ENCODE measurements at regions not wholly inside any gene's neighbourhood (a gene's known extent, or its start where the extent isn't known, plus 50 kb on each side); places are given as distances from the start of the nearest gene placed in this dataset.

DNA sequence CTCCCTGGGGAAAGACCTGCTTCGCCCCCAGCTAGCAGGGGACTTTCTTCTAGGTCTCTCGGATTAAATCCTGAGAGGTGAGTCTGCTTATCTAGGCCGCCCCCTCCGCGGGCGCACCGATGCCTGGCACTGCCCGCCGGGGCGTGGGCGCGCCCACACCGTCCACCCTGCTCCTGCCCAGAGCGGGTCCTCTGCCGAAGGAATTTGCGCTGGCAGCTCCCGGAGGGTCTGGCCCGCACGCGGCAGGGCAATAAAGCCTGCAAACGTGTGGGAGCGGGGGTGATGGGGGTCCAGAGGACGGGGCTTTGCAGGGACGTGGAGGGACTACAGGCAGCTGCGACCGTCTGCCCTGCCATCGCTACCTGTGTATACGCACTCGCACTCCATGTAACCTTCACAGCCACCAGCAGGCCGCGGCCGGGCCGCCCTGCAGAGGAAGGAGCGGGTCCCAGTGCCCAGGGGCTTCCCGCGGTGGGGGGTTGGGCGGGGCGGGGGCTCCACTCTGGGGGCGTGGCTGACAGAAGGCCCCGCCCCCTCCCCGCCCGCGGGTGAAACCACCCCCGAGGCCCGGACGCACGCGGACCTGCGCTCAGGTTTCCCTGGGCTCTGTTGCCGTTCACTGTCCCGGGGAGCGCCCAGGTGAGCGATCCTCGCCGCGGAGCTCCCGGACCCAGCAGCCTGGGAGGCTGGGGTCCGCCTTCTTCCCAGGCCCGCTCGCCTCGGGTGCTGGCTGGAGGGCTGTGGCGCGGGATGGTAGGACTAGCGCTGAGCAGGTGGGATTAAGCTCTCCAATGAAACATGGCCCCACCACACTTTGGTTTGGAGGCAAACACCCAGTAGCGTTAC, 174.5 kb upstream of the HS6ST1 start:
- in situ Hi-C loops (cut with HindIII; ENCODE audit: low pct_unique_long_range_greater_than_20kb, low sequenced_read_pairs): no loop called here
- no peak for DNase-seq (ENCODE audit: low read depth)

DNA sequence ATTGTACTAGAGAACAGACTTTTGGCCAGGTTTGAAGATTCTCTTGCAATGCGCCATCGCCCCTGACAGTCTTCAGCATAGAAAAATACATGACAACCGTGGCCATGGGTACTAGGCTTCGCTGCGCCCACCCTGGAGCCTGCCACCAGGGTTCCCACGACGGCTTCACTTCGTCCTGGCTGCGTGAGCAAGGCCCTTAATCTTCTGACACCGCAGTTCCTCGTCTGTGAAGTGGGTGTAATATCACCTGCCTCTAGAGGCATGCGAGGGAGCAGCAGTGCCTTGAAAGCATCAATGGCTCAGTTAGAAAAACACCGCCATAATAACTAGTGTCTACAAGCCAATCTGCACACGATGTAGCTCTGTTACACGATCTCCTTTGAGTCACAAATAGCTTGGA, 175.2 kb upstream of the HS6ST1 start:
- in situ Hi-C loops (cut with HindIII; ENCODE audit: low pct_unique_long_range_greater_than_20kb, low sequenced_read_pairs): no loop called here
- no peak for DNase-seq (ENCODE audit: low read depth)

- in situ Hi-C loops (cut with HindIII; ENCODE audit: low pct_unique_long_range_greater_than_20kb, low sequenced_read_pairs): no loop called here
- DNase-seq (ENCODE audit: low read depth): no peak
Measured at GRCh38 chr2:128494307-128494639, 175.6 kb upstream of the HS6ST1 start.

- no peak for DNase-seq (ENCODE audit: low read depth)
- in situ Hi-C loops (cut with HindIII; ENCODE audit: low pct_unique_long_range_greater_than_20kb, low sequenced_read_pairs): no loop called here
Measured at GRCh38 chr2:128494640-128495321, 176.1 kb upstream of the HS6ST1 start.

DNA sequence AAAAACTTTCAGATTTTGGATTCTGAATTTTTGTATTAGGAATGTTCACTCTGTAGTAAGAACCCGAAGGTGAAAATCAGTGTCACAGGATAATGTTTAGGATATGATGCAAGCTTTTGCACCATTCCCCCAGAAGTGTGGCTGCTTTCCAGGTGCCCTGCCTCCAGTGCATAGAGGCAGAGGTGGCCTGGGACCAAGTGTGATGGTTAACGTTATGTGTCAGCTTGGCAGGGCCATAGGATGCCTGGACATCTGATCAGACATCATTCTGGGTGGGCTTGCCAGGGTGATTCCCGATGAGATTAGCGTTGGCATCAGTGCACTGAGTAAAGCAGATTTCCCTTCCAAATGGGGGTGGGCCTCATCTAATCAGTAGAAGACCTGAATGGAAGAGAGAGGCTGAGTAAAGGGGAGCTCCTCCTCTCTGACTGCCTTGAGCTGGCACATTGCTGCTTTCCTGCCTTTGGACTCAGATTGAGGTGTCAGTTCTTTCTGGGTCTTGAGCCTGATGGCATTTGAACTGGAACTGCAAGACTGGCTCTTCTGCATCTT, 177.4 kb upstream of the HS6ST1 start:
- in situ Hi-C loops (cut with HindIII; ENCODE audit: low pct_unique_long_range_greater_than_20kb, low sequenced_read_pairs): no loop called here

DNA sequence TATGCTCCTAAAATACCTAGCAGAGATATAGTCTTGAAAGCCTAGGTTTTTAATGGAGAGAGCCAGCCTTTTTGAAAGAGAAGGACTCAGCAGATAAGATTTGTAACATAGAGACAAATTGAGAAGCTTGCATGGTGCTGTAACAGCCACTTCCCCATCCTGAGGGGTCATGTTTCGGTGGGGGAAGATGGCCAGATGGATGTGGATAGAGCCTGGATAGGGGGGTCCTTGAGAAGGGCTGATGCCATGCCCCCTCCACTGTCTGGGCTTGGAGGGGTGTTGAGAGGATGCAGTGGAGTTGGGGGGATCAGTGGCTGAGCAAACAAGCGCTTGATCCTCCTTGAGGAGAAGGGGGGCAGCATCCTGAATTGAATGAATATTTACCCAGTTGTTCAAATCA, 178.0 kb upstream of the HS6ST1 start:
- in situ Hi-C loops (cut with HindIII; ENCODE audit: low pct_unique_long_range_greater_than_20kb, low sequenced_read_pairs): no loop called here

More for the DNA sequence above, 177.4 kb upstream of the HS6ST1 start:
- no peak for DNase-seq (ENCODE audit: low read depth)

GRCh38 chr2:128497461-128497860, 178.8 kb upstream of the HS6ST1 start:
- in situ Hi-C loops (cut with HindIII; ENCODE audit: low pct_unique_long_range_greater_than_20kb, low sequenced_read_pairs): no loop called here
- no peak for DNase-seq (ENCODE audit: low read depth)

More for the DNA sequence above, 178.0 kb upstream of the HS6ST1 start:
- no peak for DNase-seq (ENCODE audit: low read depth)

DNA sequence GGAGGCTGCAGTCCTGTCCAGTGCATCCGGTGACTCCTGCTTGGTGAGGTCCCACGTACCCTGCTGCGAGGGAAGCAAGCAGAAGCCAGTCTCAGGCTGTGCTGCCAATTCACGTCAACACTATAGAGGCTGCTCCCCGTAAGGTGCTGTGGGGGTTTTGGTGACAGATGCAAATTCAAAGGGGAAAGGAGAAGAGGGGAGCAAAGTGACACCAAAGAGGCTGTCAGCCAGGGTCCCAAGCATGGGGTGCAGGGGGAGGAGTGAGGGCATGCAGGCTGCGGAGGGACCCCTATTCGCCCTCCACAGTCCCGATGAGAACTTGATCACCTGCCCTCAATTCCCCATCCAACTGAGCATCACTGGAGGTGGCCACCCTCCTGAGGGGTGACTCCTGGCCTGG, 179.4 kb upstream of the HS6ST1 start:
- DNase-seq (ENCODE audit: low read depth): no peak
- in situ Hi-C loops (cut with HindIII; ENCODE audit: low pct_unique_long_range_greater_than_20kb, low sequenced_read_pairs): no loop called here

- in situ Hi-C loops (cut with HindIII; ENCODE audit: low pct_unique_long_range_greater_than_20kb, low sequenced_read_pairs): no loop called here
- DNase-seq (ENCODE audit: low read depth): no peak
Measured at GRCh38 chr2:128498589-128498988, 179.9 kb upstream of the HS6ST1 start.

DNA sequence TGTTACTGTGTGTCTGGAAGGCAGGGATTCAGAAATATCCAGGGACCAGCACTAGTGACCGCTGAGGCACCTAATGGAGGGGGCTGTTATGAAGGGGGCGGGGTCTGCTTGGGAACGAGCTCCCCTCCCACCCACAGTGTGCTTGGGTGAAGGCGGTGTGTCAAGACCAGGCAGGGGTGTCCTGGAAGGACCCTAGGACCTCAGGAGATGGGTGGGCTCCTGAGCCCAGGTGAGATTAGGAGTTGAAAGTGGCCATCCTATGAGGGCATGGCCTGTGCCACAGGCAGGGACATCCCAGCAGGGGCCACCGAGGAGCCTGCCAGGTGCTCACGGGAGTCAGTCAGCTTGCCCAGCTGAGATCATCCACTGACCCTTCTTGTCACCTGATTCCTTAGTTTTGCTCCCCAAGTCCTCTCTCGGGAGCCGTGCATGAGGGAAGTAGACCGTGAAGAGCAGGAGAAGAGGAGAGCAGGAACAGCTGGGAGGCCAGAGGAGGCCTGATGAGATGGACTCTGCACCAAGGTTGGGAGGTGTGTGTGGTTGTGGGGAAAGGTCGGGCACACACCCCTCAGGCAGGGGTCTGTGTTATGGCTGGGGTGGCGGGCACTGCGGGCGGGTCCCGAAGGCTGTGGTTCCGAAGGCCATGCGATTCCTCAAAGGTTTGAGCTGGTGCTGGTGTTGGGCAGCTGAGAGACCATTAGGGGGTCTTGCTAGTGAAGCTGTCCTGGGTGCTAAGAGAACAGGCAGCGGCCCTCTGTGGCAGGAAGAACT, 180.9 kb upstream of the HS6ST1 start:
- in situ Hi-C loops (cut with HindIII; ENCODE audit: low pct_unique_long_range_greater_than_20kb, low sequenced_read_pairs): no loop called here
- DNase-seq (ENCODE audit: low read depth): no peak

DNA sequence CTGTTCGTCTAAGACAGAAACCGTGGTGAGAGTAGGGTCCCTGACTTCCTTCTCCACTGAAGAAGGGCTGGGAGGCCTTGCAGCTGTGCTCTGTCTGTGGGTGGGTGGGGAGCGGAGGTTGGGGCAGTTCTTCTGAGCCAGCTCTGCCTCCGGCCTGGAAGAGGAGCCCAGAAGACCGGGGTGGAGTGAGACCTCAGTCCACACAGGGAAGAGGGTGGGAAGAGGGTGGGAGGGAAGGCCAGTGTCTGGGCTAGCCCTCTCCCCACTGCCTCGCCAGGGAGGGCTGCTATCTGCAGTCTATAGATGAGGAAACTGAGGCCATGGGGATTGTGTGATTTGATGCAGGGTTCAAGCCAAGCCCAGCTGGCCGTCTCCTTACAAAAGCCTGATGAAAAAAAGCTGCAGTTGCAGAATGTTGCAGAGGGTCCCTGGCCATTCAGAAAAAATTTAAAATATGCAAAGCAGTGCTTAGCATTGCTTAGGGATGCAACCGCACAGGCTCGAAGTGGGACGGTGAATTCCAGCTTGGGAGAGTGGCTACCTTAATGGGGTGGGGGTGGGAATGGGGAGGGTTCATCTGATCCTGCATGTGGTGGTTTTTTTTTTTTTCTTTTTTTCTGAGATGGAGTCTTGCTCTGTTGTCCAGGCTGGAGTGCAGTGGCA, 181.6 kb upstream of the HS6ST1 start:
- DNase-seq (ENCODE audit: low read depth): no peak
- in situ Hi-C loops (cut with HindIII; ENCODE audit: low pct_unique_long_range_greater_than_20kb, low sequenced_read_pairs): no loop called here

DNA sequence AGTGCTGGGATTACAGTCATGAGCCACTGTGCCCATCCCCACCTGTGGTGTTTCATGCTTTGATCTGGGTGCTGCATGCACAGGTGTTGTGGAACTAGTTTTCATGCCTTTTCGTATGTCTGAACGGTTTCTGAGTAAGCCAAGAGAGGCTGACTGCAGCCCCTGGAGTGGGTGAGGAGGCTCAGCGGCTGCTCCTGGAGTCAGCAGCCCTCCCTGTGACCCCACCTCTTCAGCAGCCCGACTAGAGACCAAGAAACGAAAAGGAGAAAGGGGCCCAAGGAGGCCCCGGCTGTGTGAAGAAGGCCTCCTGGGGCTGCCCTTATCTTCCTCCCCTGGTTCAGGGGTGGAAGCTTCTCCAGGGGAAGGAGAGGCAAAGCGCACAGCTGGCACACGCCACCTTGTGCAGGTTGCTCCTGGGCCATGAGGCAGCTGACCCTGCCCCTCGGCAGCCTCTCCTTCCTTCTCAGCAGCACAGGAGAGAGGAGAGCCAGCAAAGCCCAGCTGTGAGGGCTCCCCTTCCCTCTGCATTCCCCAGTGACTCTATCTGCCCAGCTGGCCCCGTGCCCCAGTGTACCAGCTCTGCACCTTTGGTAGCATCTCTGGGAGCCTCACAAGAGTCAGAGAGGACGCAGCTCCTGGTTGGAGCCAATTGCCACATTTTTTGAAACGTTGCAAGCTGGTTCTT, 182.5 kb upstream of the HS6ST1 start:
- DNase-seq (ENCODE audit: low read depth): no peak
- in situ Hi-C loops (cut with HindIII; ENCODE audit: low pct_unique_long_range_greater_than_20kb, low sequenced_read_pairs): no loop called here

GRCh38 chr2:128501700-128502099, 183.0 kb upstream of the HS6ST1 start:
- in situ Hi-C loops (cut with HindIII; ENCODE audit: low pct_unique_long_range_greater_than_20kb, low sequenced_read_pairs): no loop called here
- no peak for DNase-seq (ENCODE audit: low read depth)

DNA sequence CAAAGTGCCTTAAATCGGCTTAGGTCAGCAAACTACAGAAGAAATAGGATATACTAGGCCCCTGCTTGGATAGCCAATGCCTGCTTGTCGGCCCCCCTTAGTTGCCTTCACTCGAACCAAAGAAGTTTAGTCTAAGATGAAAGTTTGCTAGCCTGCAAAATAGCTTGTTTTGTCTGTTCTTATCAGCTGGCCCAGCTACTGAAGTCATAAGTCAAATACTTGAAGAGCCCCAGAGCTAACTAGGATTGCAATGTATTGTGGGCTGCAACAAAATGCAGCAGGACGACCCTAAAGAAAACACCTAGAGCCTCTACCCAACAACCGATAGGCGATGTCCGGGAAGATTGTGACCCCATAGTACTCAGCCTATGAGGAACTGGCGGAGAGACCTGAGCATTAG, 183.5 kb upstream of the HS6ST1 start:
- in situ Hi-C loops (cut with HindIII; ENCODE audit: low pct_unique_long_range_greater_than_20kb, low sequenced_read_pairs): no loop called here
- DNase-seq (ENCODE audit: low read depth): no peak

GRCh38 chr2:128502638-128503246, 184.1 kb upstream of the HS6ST1 start:
- in situ Hi-C loops (cut with HindIII; ENCODE audit: low pct_unique_long_range_greater_than_20kb, low sequenced_read_pairs): no loop called here
- no peak for DNase-seq (ENCODE audit: low read depth)

DNA sequence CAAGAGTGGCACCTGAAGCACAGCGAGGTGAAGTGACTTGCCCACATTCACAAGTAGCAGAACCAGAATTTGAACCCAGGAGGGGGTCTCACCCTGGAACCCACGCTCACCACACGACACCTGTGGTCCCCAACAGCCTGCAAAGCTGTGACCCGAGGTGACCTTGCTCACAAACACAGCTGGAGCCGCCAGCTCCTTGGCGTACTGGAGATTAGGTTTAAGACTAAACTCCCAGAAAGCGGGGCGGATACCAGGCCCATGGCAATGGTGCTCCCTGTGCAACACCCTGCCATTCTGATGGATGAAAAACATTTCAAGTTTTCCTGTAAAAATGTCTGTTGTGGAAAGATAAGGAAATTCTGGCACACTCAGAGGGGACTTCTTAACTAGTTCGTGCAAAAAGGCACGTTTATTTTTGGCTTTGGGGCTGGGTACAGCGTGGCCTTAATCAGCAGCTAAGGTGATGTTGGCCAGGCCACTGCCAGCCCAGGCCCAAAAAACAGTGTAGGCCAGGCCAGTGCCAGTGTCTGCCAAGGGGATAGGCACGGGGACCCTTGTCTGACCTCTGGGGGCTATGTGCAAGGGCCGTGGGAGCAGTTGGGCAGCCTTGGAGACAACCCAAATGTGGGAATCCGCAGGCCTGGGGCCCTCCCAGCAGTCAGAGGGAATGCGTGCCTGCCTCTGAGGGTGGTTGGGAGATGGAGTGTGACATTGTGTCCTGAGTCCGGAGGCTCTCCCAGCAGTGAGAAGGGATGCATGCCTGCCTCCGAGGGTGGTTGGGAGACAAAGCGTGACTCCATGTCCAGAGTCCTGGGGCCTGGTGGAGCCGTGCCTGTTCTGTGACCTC, 185.0 kb upstream of the HS6ST1 start:
- DNase-seq (ENCODE audit: low read depth): no peak
- in situ Hi-C loops (cut with HindIII; ENCODE audit: low pct_unique_long_range_greater_than_20kb, low sequenced_read_pairs): no loop called here

Measured in Caki2 (cell line).